ENCODE measurements at regions not wholly inside any gene's neighbourhood (a gene's known extent, or its start where the extent isn't known, plus 50 kb on each side); places are given as distances from the start of the nearest gene placed in this dataset.
"Not testable (repeated sequence)": the region's sequence is repeated elsewhere in the genome, so short reads cannot be mapped to it uniquely, and the experiment has no call there.

DNA sequence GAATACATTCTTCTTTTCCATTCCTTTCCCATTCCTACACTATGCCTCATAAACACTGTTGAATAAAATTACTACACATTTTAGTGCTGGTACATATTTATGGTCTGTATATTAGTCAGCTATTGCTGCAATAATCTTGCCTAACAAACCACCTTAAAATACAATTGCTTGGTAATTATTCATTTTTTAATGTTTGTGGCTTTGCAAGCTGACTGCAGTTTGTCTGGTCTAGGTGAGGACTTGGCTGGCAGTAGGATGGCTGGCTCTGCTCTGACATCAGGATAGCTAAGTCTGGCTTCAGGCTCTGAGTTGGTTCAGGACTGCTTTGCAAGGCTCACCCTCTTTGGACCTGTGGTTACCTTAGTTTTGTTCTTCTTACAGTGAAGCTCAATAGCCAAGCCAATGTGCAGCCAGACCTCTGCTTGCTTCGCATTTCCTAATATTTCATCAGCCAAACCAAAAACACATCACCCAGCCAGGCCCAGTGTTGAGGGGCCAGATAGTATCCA lies 913.4 kb upstream of the RAG2 start:
- DNase-seq (ENCODE audit: low read depth): no peak

DNA sequence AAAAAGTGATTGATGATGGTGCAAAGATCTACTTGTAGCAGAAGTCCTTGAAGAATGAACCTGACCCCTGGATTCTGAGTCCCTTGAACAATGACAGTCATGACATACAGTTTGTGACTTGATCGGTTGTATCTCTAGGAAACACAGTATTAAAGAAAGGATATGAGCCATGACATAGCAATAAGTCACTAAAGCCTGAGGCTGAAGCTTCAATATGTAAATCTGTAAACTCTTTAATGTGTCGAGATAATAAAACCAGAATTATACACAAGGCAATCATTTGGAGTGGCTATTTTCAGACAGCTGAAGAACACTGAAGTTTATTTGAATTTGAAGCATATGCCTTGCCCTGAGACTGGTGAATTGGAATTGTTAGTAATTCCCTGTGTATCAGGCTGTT lies 911.5 kb upstream of the RAG2 start:
- DNase-seq (ENCODE audit: low read depth): no peak

- no peak for DNase-seq (ENCODE audit: low read depth)
Measured at GRCh38 chr11:37506531-37506930, 908.5 kb upstream of the RAG2 start.

DNA sequence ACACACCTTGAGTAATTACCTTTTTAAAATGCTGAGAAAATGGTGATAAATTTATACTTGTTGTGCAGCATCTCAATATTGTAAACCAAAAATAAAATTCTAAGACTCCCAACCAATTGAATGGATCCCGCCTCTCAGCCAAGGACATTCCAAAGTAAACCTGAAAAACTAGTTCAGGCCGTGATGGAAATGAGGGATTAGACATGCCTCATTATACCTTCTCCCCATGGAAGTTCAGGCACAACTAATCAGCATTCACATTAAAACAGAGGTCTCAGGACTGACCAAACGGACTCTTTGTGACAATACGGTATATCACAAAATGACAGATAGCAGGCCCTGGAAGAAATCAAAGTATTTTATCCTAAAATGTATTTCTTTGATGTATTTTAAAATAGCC lies 907.4 kb upstream of the RAG2 start:
- no peak for DNase-seq (ENCODE audit: low read depth)

GRCh38 chr11:37504921-37505320 lies 906.9 kb upstream of the RAG2 start:
- peak; percentile 93 for DNase-seq (ENCODE audit: low read depth)

- DNase-seq (ENCODE audit: low read depth): peak; percentile 63
Measured at GRCh38 chr11:37504060-37504611, 906.1 kb upstream of the RAG2 start.

- DNase-seq (ENCODE audit: low read depth): no peak
Measured at GRCh38 chr11:37503411-37504059, 905.5 kb upstream of the RAG2 start.

GRCh38 chr11:37502202-37502601 lies 904.2 kb upstream of the RAG2 start:
- no peak for DNase-seq (ENCODE audit: low read depth)

- DNase-seq (ENCODE audit: low read depth): no peak
Measured at GRCh38 chr11:37500425-37500824, 902.4 kb upstream of the RAG2 start.

DNA sequence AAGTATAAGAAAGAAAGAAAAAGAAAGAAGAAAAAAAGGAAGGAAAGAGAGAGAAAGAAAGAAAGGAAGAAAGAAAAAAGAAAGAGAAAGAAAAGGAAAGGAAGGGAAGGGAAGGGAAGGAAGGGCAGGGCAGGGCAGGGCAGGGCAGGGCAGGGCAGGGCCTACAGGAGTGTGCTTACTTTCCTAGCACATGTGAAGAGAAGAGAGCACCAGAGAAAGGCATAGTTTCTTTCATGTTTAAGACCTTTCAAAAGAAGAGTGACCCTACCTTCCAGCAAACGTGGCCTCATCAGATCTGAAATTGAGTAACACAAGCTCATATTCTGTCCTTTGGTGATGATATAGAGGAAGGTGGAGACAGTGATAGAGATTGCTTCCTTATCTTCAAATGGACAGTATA lies 899.3 kb upstream of the RAG2 start:
- DNase-seq (ENCODE audit: low read depth): no peak

DNA sequence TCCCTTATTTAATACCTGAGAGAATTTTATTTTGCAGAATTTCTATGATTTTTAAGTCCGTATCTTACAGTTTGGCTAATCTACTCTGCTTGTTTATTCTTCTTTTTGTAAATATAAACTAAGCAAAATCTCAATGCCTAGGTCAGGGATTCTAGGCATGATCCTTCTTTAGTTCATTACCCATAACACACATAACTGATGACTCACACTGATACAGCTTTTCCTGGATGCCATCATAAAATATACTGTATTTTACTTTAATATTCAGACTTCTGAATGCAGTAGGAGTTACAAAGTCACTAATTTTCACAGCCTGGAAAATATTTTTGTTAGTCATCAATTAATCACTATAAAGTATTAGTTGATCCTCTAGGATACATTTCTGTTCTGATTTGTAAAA lies 898.2 kb upstream of the RAG2 start:
- no peak for DNase-seq (ENCODE audit: low read depth)

DNA sequence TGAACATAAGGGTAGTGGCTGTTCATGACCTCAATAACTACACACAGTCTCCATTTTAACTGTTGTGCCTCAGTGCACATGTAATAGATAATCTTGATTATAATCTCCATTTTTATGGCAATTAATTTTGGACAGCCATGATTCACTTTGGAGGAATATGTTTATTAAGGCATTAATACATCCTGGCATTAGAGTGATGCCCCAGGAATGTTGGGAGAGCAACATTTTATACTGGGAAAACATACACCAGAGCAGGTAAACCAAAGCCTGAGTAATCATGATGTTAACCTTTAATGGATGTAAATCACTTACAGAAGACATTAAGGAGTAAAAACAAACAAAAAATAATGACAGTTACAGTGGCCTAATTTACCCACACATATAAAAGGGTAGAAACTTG lies 886.3 kb upstream of the RAG2 start:
- no peak for DNase-seq (ENCODE audit: low read depth)

DNA sequence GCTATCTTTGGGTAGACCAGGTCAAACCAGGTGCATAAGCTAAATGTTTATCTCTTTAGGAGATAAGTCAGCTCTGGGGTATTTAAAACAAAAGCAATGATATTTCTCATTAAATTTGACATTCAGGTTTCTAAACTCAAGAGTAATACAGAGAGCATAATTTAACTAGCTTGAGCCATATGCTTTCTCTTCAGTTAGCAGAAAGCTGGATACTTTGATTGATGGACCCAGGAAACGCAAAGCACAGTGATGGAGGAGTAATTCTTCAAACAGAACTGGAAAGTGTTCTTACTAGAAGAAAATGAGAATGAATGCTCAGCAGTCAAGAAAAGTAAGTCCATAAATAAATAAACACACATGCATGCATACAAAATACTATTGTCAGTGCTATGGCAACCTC lies 885.7 kb upstream of the RAG2 start:
- no peak for DNase-seq (ENCODE audit: low read depth)

GRCh38 chr11:37474889-37475288 lies 876.9 kb upstream of the RAG2 start:
- DNase-seq (ENCODE audit: low read depth): no peak

DNA sequence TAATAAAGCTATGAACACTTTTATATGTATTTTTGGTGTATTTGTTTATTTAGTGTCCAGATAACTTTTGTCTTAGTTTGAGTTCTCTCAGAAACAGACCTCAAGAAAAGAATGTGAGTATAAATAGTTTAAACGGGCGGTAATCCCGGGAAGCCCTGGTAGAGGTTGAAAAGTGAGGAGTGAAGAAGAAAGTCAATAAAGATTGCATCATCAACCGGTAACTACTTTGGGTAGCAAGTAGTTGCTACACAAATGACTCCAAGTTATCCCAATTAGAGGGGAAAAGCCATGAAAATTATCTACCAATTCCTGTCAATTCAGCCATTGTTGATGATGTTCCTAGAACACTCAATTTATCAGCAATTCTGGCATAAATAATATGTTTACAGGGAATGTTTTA lies 870.3 kb upstream of the RAG2 start:
- DNase-seq (ENCODE audit: low read depth): no peak

DNA sequence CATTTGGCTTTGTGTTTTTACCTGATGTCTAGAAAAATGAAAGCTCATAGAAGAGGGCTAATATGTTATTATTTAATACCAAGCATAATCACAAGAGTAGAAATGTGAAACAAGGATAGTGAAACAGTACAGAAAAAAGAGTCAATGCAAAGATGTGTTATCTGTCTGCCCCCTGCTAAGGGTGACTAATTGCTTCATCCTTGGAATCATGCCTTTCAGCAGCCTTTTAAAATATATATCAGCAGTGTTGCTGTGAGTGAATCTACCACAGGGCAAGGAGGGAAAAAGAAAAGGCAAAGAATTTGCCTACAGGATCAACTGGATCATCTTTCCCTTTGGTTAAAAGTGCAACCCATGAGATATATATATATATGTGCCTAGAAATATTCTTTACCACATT lies 867.2 kb upstream of the RAG2 start:
- DNase-seq (ENCODE audit: low read depth): no peak

DNA sequence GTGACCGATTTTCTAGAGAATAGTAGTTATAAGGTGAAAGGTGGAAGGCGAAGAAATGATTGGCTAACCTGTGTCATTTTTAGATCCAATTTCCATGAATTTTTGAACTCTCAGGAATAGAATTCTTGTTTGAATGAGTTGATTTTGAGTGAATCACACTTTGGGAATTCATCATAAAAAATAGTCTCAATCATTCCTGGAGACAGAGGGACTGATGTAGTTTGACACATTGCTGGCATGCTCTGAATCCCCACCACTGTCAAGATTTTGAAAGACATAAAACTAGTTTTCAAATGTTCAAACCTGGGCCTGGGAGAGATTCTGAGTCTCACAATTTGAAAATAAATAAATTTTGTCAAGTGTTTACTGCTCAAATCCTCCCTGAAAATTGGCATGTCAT lies 861.4 kb upstream of the RAG2 start:
- no peak for DNase-seq (ENCODE audit: low read depth)

DNA sequence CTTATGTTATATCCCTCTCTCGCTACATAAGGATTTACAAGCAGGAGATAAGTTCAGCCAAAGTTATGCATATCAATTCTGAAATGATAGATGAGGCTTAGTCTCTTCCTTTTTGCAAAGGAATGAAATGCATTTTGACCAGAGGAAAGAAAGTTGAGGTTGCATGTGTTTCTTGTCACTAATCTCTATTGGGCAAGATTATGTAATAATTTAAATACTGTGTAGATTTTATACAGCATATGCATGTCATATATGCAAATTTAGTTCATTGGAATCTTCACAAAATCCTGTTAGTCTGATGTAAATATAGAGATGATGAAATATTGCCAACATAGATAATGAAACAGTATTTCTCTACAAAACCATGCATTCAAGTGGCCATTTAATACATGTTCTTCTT lies 858.7 kb upstream of the RAG2 start:
- DNase-seq (ENCODE audit: low read depth): no peak

GRCh38 chr11:37451903-37452302 lies 853.9 kb upstream of the RAG2 start:
- no peak for DNase-seq (ENCODE audit: low read depth)

DNA sequence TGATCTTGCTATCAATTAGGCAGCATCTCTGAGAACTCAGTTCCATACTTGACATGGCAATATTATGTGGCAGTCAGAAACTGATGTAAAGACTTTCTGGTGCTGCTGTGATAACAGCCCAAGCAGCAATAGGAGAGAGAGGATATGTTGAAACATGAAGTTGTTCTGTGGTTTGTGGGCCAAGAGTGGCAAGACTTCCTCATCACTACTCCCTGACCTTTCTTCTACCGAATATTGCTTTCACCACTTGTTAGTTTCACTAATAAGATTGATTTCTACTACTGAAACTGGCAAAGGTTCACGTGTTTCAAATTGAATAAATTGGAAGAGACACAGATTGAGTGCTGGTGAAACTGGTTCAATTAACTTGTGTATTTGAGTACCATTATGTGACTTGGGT lies 852.6 kb upstream of the RAG2 start:
- DNase-seq (ENCODE audit: low read depth): no peak

DNA sequence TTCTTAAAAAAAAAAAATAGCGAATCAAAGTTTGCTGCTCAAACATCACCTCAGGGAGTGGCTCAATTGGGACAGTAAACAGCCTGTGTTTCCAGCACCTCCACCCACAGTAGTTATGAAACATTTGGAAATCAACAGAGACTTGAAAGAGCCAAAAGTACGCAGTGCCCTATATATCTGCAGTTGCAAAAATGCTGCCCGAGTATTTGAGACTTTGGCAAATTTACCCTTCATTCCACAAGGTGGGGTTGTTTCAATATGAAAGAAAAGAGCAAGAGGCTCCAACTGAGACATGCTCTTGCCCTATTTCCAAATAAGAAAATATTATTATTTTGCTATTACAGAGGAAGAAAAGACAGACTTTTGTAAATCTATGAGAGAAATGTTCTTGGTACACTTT lies 851.1 kb upstream of the RAG2 start:
- peak; percentile 17 for DNase-seq (ENCODE audit: low read depth)

DNA sequence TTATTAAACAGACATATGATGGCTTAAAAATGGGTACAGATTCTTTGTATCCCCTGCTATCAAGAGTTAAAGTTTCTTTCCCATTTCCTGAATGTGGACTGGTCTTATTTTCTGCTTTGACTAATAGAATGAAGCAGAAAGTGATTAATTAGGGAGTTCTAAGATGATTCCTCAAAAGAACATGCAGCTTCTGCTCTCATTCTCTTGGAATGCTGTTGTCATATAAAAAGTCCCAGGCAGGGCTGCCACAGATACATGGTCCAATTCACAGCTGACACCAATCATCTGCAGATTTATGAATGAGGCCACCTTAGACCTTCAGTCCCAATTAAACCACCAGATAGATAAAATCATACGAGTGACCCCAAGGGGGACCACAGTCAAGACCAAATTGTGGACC lies 844.5 kb upstream of the RAG2 start:
- DNase-seq (ENCODE audit: low read depth): no peak

DNA sequence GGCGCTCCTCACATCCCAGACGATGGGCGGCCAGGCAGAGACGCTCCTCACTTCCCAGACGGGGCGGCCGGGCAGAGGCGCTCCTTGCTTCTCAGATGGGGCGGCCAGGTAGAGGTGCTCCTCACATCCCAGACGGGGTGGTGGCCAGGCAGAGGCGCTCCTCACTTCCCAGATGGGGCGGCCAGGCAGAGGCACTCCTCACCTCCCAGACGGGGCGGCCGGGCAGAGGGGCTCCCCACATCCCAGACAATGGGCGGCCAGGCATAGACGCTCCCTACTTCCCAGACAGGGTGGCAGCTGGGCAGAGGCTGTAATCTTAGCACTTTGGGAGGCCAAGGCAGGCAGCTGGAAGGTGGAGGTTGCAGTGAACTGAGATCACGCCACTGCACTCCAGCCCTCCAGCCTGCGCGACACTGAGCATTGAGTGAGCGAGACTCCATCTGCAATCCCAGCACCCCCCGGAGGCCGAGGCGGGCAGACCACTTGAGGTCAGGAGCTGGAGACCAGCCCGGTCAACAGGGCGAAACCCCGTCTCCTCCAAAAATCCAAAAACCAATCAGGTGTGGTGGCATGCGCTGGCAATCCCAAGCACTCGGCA lies 833.7 kb upstream of the RAG2 start:
- not testable (repeated sequence) for DNase-seq (ENCODE audit: low read depth)
